ENCODE measurements at regions not wholly inside any gene's neighbourhood (a gene's known extent, or its start where the extent isn't known, plus 50 kb on each side); places are given as distances from the start of the nearest gene placed in this dataset.

GRCh38 chr14:104428333-104428851 is 151.2 kb upstream of the C14orf180 start:
- H3K9me3 Mint-ChIP-seq, result no peaks in the 10 kb centered on the region
- H3K4me3 Mint-ChIP-seq, result no peak overlapping the region
- H3K4me1 Mint-ChIP-seq (ENCODE audit: low read depth), result no peaks in the 10 kb centered on the region
- H3K27ac ChIP-seq (ENCODE audit: low read depth in 1 of 2, low read length in 2 of 2), result no peak overlapping the region
- H3K4me1 ChIP-seq (ENCODE audit: insufficient read depth, low read length), result no peaks in the 10 kb centered on the region
- no peak for ATAC-seq (ENCODE audit: poor library complexity)
- no peak overlapping the region for H3K4me3 ChIP-seq (ENCODE audit: low read length)
- H3K27ac Mint-ChIP-seq, result no peak overlapping the region
- peaks cover 15% of the 10 kb centered on the region for H3K27me3 Mint-ChIP-seq
- no peak for TF ChIP-seq CTCF (IDR thresholded peaks at IDR 0.05)
- CTCF ChIA-PET, result no interaction called here
- no peaks in the 10 kb centered on the region for H3K27me3 ChIP-seq (ENCODE audit: control insufficient read depth in 1 of 2, insufficient read depth in 2 of 2, low read length in 2 of 2)
- DNase-seq, result peak in 1 of 14 experiments; percentile 5
- intact Hi-C loops (cut with DNase I, micrococcal nuclease), result no loop called here
- no peaks in the 10 kb centered on the region for H3K9me3 ChIP-seq (ENCODE audit: control insufficient read depth in 1 of 2, insufficient read depth in 1 of 2, low read length in 2 of 2)
- no peaks in the 10 kb centered on the region for H3K36me3 ChIP-seq (ENCODE audit: insufficient read depth, low read length)
- no peaks in the 10 kb centered on the region for H3K36me3 Mint-ChIP-seq (ENCODE audit: low read depth)
- POLR2A ChIA-PET, result no interaction called here

- no peaks in the 10 kb centered on the region for H3K36me3 ChIP-seq (ENCODE audit: insufficient read depth, low read length)
- Mint-ChIP-seq H3K36me3 (ENCODE audit: low read depth) (no peaks in the 10 kb centered on the region), H3K4me3 (no peak overlapping the region), H3K9me3 (no peaks in the 10 kb centered on the region), H3K4me1 (ENCODE audit: low read depth) (no peaks in the 10 kb centered on the region), H3K27ac (no peak overlapping the region), H3K27me3 (peaks cover 15% of the 10 kb centered on the region)
- no peak for TF ChIP-seq CTCF (IDR thresholded peaks at IDR 0.05)
- H3K4me3 ChIP-seq (ENCODE audit: low read length), result no peak overlapping the region
- intact Hi-C loops (cut with DNase I, micrococcal nuclease), result no loop called here
- H3K27me3 ChIP-seq (ENCODE audit: control insufficient read depth in 1 of 2, insufficient read depth in 2 of 2, low read length in 2 of 2), result peaks cover 0 to under 1% of the 10 kb centered on the region in 2 experiments
- no peak overlapping the region for H3K27ac ChIP-seq (ENCODE audit: low read depth in 1 of 2, low read length in 2 of 2)
- DNase-seq (no peak), ATAC-seq (ENCODE audit: poor library complexity) (no peak)
- POLR2A ChIA-PET, result no interaction called here
- CTCF ChIA-PET, result no interaction called here
- no peaks in the 10 kb centered on the region for H3K9me3 ChIP-seq (ENCODE audit: control insufficient read depth in 1 of 2, insufficient read depth in 1 of 2, low read length in 2 of 2)
- H3K4me1 ChIP-seq (ENCODE audit: insufficient read depth, low read length), result no peaks in the 10 kb centered on the region
Observed at GRCh38 chr14:104428860-104429259, 150.7 kb upstream of the C14orf180 start.

- Histone ChIP-seq H3K9me3 (ENCODE audit: control insufficient read depth in 1 of 2, insufficient read depth in 1 of 2, low read length in 2 of 2) (no peaks in the 10 kb centered on the region), H3K27ac (ENCODE audit: low read depth in 1 of 2, low read length in 2 of 2) (no peak overlapping the region), H3K4me3 (ENCODE audit: low read length) (no peak overlapping the region), H3K27me3 (ENCODE audit: control insufficient read depth in 1 of 2, insufficient read depth in 2 of 2, low read length in 2 of 2) (peaks cover 0 to 2% of the 10 kb centered on the region in 2 experiments), H3K36me3 (ENCODE audit: insufficient read depth, low read length) (no peaks in the 10 kb centered on the region), H3K4me1 (ENCODE audit: insufficient read depth, low read length) (no peaks in the 10 kb centered on the region)
- no peaks in the 10 kb centered on the region for H3K9me3 Mint-ChIP-seq
- no peak for TF ChIP-seq CTCF (IDR thresholded peaks at IDR 0.05)
- no peak overlapping the region for H3K4me3 Mint-ChIP-seq
- H3K36me3 Mint-ChIP-seq (ENCODE audit: low read depth), result no peaks in the 10 kb centered on the region
- peak in 1 of 14 experiments; percentile 23 for DNase-seq
- ATAC-seq (ENCODE audit: poor library complexity), result no peak
- POLR2A ChIA-PET, result no interaction called here
- intact Hi-C loops (cut with DNase I, micrococcal nuclease), result no loop called here
- CTCF ChIA-PET, result no interaction called here
- no peaks in the 10 kb centered on the region for H3K4me1 Mint-ChIP-seq (ENCODE audit: low read depth)
- H3K27ac Mint-ChIP-seq, result no peak overlapping the region
- peaks cover 15% of the 10 kb centered on the region for H3K27me3 Mint-ChIP-seq
Observed at GRCh38 chr14:104429291-104429861, 150.2 kb upstream of the C14orf180 start.
